ENCODE measurements at regions not wholly inside any gene's neighbourhood (a gene's known extent, or its start where the extent isn't known, plus 50 kb on each side); places are given as distances from the start of the nearest gene placed in this dataset.
"Not testable (repeated sequence)": the region's sequence is repeated elsewhere in the genome, so short reads cannot be mapped to it uniquely, and the experiment has no call there.

DNA sequence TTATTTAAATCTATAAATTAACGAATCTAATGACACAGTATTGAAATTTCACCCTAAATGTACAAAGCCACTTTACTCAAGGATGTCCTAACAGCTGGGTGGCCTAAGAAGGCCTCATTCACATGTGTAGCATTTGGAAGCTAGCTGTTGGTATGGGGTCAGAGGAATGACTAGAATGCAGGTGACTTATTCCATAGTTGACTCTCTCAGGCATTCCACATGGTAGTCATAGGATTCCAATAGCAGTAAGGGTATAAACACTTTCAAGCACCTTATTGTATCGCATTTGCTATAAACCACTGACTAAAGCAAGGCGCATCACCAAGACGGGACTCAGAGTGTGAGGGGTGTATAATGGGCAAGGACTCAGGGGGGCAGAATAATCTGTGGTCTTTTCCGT lies 294.8 kb upstream of the EPHA3 start:
- no peak for DNase-seq

DNA sequence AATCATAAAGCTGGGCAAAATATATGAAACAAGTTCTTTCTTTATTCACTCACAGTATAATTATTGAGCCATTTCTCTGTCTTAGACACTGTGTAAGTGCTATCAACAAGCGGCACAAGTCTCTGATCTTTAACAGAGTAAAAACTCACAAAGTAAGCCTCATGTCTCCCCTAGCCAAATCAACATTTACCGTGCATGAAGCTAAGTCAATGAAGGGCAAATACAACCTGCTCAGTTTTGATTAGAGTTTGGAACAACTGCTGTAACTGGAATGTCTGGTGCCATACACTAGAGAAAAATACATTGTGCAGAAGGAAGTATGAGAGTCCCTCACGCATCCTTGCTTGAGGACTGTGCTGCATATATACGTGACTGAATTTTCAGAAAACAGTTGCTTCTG lies 291.0 kb upstream of the EPHA3 start:
- no peak for DNase-seq

- no peak for DNase-seq
Measured at GRCh38 chr3:88824666-88825564, 282.5 kb upstream of the EPHA3 start.

GRCh38 chr3:88828466-88828865 lies 279.0 kb upstream of the EPHA3 start:
- no peak for DNase-seq

DNA sequence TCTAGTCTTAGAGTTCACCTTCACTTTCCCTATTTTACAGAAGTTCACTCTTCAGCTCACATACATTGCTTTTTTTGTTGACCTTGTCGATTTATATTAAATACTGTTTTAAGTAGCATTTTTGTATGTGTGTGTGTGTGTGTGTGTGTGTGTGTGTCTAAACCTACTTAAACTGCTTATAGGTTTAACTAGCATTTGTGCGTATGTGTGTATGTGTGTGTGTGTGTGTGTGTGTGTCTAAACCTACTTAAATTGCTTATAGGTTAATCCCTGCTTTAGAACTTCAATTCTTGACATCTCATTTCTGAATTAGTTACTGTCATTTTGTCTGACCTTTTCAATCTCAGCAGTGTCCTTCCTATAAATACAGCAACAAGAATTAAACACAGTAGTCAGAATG lies 254.8 kb upstream of the EPHA3 start:
- DNase-seq: no peak

DNA sequence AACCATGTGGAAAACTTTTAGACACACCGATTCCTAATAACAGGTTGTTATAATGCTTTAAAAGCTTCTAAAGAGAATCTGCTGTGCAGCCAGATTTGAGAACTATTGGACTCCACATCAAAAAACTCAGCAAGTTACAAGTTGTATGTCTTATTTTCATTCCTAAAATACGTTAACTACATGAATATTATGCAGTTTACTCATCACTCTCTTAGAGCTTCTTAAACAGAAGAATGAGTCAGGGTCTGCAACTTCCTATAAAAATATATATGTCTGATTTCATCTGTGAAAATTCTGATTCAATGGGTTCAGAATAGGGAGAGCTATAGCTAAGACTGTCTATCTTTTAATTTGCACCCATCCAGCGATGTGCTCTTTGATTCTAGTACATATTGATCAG lies 244.2 kb upstream of the EPHA3 start:
- no peak for DNase-seq

- no peak for DNase-seq
Measured at GRCh38 chr3:88876724-88877123, 230.7 kb upstream of the EPHA3 start.

- no peak for DNase-seq
Measured at GRCh38 chr3:88879905-88880304, 227.5 kb upstream of the EPHA3 start.

DNA sequence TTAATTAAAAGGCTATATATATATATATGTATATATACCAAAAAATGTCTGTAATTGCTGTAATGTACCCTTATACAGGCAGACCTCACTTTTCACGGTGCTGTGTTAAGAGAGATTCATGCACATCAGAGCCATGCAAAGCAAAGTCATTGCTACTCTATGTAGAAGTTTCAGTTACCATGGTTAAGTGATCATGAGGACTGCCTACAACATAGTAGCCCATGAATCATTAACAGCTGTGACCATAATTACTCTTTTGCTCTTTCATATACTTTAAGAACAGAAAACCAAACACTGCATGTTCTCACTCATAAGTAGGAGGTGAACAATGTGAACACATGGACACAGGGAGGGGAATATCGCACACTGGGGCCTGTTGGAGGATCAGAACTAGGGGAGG lies 225.3 kb upstream of the EPHA3 start:
- DNase-seq: no peak

DNA sequence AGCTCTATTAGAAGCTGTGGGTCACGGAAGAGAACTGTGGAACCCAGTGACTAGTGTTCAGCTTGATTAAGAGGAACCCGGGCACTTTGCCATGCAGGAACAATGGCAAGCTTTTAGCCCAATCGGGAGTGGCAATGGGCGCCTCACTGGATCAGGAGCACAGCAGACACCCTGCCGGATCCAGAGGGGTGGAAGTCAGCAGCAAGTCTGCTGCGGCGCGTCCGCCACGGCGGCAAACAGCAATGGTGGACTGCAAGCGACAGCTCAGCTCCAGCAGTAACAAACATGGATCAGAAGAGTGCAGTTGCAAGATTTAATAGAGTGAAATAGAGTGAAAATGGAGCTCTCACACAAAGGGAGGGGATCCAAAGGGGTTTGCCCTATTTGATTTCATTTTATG lies 220.8 kb upstream of the EPHA3 start:
- DNase-seq: not testable (repeated sequence)

GRCh38 chr3:88896026-88896425 lies 211.4 kb upstream of the EPHA3 start:
- DNase-seq: no peak

DNA sequence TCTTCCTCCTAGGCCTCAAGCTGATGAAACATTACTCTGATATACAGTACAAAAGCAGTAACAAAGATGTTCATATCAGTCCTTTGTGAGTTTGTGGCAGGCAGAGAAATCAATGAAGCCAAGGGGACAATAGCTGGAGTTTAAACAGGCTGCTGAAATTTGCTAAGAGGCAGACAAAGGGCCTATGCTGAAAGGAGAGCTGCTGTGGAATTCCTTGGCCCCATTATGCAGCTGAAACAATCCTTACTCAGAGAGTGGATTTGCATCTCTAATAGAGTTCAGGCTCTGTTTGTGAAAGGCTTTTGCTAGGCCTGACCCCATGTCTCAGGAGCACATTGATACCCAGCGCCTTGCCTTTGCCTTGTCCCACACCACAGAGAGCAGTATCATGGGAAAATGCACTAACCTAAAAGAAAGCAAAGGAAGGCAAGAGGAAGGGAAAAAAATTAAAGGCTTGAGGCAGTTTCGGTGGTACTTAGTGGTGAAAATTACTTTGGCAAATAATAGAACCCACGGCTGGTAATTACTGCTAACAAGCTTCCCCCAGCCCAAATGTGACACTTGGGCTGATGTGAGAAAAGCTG lies 195.0 kb upstream of the EPHA3 start:
- DNase-seq: no peak

GRCh38 chr3:88918841-88919240 lies 188.6 kb upstream of the EPHA3 start:
- DNase-seq: peak; percentile 90

- DNase-seq: peak; percentile 78
Measured at GRCh38 chr3:88921986-88922385, 185.4 kb upstream of the EPHA3 start.

- peak; percentile 98 for DNase-seq
Measured at GRCh38 chr3:88926221-88926620, 181.2 kb upstream of the EPHA3 start.

DNA sequence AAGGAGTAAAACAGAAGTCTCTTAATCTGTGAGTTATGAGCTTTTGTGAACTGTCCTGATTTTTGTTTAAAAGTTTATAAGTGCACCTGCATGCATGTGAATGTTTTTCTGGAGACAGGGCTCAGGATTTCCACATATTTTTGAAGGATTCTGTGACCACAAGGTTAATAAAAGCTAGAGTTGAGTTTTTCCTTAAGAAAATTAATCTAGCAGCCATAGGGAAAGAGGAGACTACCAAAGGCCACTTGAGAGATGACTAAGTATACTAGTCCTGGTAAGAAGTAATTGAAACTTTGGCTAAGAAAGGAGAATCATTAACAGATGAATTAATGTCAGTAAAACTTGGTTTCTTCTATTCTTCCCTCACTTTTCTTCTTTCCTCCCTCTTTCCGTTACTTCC lies 176.8 kb upstream of the EPHA3 start:
- no peak for DNase-seq

DNA sequence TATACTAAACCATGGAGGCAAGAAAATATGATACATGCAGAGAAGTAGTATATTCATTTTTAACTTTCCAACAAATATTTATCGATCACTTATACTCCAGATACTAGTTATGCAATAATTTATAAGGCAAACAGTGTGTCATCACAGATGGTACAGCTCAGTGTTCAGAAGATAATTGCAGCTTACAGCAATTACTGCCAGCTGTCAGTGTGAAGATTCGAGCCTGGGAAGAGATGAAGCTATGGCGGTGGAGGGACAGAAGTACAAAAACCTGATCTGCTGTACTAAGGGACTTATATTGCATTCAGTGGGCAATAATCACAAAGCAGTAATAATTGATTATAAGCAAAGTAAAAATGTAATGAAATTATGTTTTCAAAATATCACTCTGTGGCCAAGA lies 170.6 kb upstream of the EPHA3 start:
- peak; percentile 87 for DNase-seq

DNA sequence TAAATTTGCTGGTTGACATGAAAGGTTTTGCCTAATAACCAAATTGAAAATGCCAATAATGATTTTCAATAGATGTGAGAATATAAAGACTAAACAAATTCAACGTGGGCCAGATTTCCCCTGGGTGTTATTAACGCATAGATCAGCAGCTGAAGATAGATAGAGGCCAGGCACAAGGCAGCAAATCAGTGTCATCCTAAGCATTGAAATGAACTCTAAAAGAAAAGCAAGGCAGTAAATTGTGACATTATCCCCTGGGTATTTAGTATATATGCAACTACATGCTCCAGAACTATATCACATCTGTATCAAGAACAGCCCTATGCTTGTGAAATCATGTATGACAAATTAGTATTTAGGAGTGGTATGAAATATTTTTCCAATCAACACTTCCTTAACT lies 167.1 kb upstream of the EPHA3 start:
- DNase-seq: no peak

GRCh38 chr3:88947013-88947412 lies 160.4 kb upstream of the EPHA3 start:
- DNase-seq: no peak

DNA sequence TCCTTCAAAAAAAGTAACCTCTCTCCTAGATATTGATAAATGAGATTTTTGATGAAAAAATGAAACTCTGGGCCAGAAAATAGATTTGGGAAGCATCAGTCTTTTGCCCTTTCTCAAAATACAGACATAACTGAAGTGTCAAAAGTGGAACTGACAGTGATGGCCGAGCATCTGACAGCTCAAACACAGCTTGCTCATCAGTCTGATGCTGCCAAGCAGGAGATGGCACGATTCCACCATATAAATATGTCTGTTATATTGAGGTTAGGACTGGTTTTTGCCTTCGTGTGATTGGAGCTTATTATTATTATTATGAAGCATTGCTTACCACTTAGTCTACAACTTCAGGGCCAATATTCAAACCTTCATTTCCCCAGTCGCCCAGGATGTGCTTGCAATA lies 152.6 kb upstream of the EPHA3 start:
- DNase-seq: peak; percentile 97

GRCh38 chr3:88955274-88955673 lies 152.1 kb upstream of the EPHA3 start:
- peak; percentile 99 for DNase-seq

DNA sequence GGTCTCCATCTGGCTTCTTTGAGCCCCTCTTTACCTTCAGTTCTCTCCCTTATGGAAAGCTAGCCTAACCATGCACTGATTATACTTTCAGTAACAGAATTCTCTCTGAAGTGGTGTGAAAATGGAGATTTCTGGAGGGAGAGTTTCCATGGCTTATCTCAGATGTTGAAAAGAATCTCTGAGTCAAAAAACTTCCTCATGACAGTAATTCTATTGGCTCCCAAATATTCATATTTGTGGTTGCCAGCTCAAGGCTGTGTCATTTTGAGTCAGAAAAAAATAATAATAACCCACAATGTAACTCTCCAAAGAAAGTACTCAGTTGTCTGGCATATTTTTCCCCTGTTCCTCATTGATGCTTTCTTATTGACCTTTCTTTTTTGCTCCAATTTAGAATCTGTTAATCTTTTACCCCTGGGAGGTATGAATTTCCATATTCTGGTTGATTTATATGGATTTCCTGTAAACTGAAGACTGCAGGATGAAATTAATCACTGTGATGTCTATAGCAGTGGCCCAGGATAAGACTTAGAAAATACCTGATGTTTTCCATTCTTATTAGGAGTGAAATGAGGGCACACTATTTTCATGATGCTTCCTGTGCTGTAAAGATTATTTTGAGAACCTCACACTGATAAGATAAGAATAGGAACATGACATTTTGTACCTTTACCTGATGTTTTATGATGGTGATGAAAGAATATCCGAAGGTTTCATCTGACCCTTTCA lies 149.5 kb upstream of the EPHA3 start:
- peak; percentile 63 for DNase-seq

GRCh38 chr3:88960019-88960418 lies 147.4 kb upstream of the EPHA3 start:
- no peak for DNase-seq

DNA sequence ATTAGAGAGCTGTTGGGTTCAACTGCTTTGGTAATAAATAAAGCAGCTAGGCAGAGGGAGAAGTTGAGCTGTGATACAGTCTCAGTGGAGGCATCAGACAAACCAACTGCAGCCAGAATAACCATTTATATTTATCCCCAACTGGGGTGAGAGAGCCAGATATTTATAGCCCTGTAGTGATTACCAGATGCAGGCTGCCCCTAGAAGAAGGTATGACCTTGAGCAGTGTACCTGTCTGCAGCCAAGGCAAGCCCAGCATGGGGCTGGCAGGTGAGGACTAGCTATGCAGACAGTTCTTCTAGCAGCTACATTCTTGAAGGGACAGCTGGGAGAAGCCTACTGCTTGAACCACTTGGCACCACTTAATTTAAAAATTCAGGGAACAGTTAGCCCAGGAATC lies 144.4 kb upstream of the EPHA3 start:
- DNase-seq: no peak
